ENCODE measurements at regions not wholly inside any gene's neighbourhood (a gene's known extent, or its start where the extent isn't known, plus 50 kb on each side); places are given as distances from the start of the nearest gene placed in this dataset.

DNA sequence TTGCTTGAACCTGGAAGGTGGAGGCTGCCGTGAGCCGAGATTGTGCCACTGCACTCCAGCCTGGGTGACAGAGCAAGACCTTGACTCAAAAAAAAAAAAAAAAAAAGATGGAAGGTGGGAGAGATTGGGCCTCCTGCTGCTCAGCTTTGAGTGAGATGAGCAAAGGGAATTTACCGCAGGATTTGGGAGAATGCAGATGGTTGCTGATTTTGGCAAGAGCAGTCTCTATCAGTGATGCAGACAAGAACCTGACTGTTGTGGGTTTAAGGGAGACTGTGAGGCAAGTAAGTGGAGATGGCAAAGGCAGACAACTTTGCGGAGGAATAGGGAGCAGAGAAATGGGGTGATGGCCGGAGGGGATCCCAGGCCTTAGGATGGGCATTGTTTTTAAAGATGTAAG lies 1140.8 kb upstream of the AUTS2 start:
- no peak for DNase-seq

DNA sequence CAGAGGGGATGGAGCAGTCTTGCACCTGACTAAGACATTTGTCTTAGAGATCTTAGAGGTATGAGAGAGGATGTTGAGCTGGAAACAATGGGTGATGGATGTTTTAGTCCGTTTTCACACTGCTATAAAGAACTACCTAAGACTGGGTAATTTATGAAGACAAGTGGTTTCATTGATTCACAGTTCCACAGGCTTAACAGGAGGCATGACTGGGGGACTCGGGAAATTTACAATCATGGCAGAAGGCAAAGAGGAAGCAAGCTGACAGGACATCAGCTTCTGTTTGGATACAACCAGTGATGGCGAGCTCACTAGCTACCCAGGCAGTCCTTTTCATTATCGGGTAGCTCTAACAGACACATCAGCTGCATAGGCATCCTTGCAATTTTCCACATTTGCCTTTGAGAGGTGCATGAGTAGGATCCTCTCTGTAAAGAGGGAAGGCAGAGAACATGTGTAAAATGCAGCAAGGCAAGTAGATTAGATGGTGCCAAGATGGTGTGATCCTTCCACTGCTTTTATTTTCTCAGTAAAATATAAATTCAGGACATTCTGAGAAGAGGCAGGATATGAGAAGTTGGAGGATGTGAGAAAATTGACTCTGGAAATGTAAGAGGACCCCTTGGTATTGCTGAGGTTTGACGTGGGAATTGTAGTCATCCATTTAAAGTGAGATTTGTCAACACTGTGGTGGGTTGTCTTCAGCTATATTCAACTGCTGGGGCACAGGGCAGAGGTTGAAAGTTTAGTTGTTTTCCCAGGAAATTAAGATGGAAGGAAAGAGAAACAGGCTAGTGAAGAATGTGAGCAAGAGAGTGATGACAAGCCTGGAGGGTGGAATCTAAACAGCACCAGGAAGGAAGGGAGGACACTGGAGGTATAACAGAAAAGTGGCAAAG lies 1140.0 kb upstream of the AUTS2 start:
- no peak for DNase-seq

DNA sequence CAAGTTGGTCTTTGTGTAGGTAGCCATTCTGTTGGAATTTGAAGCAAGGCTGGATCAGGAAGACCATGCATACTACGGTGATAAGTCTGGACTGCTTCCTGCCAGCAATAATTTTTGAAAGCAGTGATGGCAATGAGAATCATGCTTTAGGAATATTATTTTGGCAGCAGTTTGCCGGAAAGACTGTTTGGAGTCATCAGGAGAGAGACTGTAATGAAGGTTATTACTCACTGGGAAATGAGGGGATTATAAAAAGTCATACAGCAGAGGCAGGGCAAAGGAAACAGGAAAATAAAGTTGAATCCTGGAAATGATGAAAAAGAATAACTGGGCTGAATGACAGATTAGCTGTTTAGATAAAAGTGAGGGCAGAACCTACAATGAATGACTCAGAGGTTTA lies 1136.8 kb upstream of the AUTS2 start:
- no peak for DNase-seq

- DNase-seq: no peak
Measured at GRCh38 chr7:68470836-68471435, 1127.3 kb upstream of the AUTS2 start.

DNA sequence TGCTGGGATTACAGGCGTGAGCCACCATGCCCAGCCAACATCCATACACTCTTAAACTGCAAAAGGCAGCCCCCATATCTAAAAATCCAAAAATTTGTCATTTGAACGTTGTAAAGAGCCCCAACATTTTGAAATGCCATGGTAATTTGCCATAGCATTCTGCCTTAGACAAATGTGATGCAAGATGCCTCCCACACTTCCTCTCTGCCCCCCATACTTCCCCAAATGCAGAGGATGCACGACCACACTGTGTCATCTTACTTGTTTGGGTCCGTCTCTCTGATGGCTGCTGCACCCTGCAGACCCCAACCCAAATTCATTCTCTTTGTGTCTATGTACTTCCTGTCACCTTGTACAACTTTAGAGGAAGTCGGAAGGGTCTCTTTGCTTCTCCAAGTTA lies 1125.6 kb upstream of the AUTS2 start:
- no peak for DNase-seq

DNA sequence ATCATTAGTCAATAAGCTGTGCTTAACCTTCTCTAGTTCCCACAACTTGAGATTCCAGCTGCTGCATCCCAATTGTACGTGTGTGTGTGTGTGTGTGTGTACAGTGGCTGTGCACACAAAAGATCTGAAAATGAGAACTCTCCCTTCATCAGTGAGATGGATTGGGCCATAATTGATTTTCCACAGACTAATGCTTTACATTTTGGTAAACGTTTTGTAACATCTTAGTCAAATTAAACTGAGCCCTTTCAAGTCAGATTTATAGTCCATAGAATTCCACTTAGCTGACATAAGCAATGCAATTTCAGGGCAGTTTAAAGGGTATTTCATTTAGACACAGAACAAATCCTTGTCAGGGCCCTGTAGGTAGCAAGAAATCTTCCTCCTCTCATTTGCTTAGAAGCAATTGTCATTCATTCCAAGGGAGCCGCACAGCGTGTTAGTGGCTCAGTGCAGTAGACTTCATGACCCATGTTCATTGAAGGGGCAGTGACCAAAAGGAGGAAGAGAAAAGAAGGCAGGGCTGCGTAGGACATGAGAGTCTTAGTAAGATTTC lies 1123.5 kb upstream of the AUTS2 start:
- DNase-seq: no peak

GRCh38 chr7:68476966-68477365 lies 1121.3 kb upstream of the AUTS2 start:
- DNase-seq: no peak

GRCh38 chr7:68478326-68478725 lies 1119.9 kb upstream of the AUTS2 start:
- no peak for DNase-seq

DNA sequence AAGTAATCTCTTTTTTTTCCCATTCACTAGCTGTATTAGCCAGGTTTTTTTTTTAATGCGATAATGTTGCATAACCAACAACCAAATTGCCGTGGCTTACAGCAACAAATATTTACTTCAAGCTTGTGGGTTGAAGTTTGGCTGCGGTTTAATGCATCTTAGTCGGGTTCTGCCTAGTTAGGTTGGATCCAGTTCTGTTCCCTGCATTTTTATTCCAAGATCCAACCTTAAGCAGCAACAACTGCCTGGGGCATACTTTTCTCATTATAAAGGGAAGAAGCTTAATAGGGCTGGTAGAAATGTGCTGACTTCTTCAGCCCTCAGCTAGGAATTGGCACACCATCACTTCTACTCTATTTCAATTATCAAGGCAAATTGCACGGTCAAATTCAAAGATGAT lies 1115.5 kb upstream of the AUTS2 start:
- DNase-seq: no peak

DNA sequence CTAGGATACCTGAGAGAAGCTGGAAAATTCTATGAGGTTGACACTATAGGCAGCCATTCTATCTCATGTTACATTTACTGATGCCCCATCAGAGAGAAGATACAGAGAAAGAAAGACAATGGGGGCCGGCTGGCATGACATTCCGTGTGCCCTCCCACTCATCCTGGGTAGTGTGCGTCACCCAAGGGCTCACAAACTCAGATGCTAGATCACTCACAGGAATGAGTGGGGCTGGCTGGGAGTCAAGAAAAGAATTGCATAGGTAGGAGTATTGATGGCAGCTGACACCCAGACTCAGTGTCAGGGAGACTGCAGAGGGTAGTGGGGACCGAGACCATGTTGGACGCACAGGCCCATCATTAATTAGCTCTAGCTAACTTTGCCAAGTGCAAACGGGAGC lies 1113.5 kb upstream of the AUTS2 start:
- DNase-seq: no peak

GRCh38 chr7:68485253-68485917 lies 1112.9 kb upstream of the AUTS2 start:
- DNase-seq: no peak

DNA sequence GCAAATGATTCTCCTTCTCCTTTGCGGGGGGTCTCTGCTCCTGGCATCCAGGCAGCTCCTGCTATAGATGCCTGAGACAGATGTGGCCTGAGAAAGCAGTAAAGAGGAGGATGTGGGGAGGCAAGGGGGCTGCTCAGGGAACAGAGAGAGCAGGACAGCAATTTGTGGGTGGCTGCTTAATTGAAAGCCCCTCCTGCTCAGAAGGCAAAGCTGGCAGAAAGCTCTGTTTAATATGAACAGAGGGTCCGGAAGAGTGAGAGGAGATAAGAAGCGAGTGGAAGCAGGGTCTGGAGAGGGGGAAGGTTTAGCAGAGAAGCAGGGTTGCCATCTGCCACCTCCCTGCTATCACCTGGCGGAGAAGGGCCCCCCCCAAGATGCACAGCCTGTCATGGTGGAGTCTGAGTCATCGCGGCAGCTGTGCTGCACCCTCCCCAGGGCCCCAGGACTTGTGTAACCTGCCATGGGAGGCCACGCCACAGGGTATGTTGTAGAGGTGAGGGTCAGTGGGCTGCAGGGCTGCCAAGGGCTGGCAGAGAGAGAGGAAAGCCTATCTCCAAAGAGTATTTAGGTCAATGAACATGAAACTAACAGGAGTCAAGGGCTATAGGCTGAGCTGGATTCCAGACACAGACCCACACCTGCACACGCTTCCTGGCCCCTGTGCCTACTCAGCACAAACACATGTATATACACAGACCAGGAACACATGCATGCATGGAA lies 1109.8 kb upstream of the AUTS2 start:
- no peak for DNase-seq

DNA sequence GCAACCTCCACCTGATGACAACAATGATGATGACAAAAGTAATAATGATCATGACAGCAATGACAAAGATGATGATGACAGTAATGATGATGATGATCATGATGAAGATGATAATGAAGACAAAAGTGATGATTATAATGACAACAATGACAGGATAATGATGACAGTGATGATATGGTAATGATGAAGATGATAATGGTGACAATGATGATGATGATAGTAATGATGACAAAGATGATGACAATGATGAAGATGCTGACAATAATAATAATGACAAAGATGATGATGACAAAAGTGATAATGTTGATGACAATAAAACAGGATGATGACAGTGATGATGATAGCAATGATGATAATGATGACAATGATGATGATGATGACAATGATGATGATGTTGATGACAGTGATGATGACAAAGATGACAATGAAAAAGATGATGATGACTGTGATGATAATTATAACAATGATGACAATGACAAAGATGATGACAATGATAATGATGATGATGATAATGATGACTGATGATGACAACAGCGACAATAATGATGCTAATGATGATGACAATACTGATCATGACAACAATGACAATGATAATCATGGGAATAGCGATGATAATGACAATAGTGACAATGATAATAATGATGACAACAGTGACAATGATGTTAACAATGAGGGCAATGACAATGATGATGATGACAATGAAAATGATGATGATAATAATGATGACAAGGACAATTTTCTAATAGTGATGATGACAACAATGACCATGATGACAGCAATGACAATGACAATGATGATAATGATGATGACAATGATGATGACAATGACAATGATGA lies 1106.5 kb upstream of the AUTS2 start:
- no peak for DNase-seq

DNA sequence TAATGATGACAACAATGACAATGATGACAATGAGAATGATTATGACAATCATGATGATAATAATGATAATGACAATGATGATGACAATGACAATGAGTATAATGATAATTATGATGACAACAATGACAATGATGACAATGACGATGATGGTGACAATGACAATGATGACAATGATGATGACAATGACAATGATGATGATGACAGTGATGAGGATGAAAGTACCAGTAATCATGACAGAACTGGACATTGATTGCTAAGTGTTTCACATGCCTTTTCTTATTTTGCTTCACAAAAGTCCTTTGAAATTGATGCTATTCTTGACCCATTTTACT lies 1106.0 kb upstream of the AUTS2 start:
- no peak for DNase-seq

- no peak for DNase-seq
Measured at GRCh38 chr7:68503400-68503799, 1094.9 kb upstream of the AUTS2 start.

- DNase-seq: no peak
Measured at GRCh38 chr7:68504716-68505115, 1093.6 kb upstream of the AUTS2 start.

DNA sequence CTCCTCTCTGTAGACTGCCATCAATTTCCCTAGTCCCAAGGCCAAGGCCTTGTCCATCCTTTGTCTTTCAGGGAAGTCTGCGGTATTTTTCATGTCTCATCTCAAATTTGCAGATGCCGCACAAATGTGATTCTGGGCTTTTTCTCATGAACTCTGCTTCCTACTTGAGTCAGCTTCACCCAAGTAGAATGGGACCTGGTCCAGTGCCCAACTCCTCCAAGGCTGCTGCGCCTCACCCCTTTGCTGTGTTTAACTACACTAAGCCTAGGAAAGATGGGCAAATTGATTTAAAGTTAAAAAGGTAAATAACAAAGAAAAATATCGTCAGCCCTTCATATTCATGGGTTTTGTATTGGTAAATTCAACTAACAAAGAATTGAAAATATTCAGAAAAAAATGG lies 1092.6 kb upstream of the AUTS2 start:
- DNase-seq: no peak

DNA sequence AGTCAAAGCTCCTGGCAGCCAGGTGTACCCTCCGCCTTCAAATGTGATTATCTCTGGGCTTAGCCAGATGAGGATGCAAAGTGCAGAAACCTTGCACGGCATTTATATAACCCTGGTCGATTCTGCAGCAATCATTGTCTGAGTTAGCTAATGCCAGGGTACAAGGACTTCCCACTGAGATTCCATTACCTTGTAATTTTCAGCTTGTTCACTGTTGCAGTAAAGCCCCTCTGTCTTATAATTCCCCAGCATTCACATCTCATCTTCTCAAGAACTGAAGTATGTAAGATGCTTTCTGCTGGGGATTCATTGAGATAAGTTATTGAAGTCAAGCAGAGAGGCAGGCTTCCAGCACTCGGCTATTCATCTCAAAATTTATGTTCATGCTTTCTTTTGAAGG lies 1090.6 kb upstream of the AUTS2 start:
- DNase-seq: no peak

GRCh38 chr7:68509054-68509453 lies 1089.2 kb upstream of the AUTS2 start:
- DNase-seq: no peak

GRCh38 chr7:68509603-68510002 lies 1088.7 kb upstream of the AUTS2 start:
- no peak for DNase-seq

- no peak for DNase-seq
Measured at GRCh38 chr7:68511281-68511680, 1087.0 kb upstream of the AUTS2 start.

GRCh38 chr7:68512466-68512865 lies 1085.8 kb upstream of the AUTS2 start:
- no peak for DNase-seq
